Chondrocyte (in vitro differentiated cells): ENCODE measurements at regions not wholly inside any gene's neighbourhood (a gene's known extent, or its start where the extent isn't known, plus 50 kb on each side); places are given as distances from the start of the nearest gene placed in this dataset.

Experiments
- DNase-seq: peaks from one replicate; pipeline ENCODE4 v3.0.0; 2021; ENCODE audit warnings: mixed read lengths, low spot score
- H3K27ac Mint-ChIP-seq: one replicate; pipeline ENCODE4 v1.8.0; 2021; ENCODE audit warnings: mild to moderate bottlenecking, moderate library complexity, mixed read lengths; ENCODE audit not compliant: unreplicated experiment
- H3K27me3 Mint-ChIP-seq: 2 replicates; pipeline ENCODE4 v1.8.0; 2021; ENCODE audit warnings: low read depth, mixed read lengths
- H3K36me3 Mint-ChIP-seq: 2 replicates; pipeline ENCODE4 v1.8.0; 2021; ENCODE audit warnings: low read depth, mixed read lengths
- H3K4me1 Mint-ChIP-seq: 2 replicates; pipeline ENCODE4 v1.8.0; 2021; ENCODE audit warnings: low read depth, mild to moderate bottlenecking, mixed read lengths
- H3K4me3 Mint-ChIP-seq: one replicate; pipeline ENCODE4 v1.8.0; 2021; ENCODE audit warnings: mild to moderate bottlenecking, moderate library complexity, mixed read lengths; ENCODE audit not compliant: unreplicated experiment
- H3K9me3 Mint-ChIP-seq: 2 replicates; pipeline ENCODE4 v1.8.0; 2021; ENCODE audit warnings: low read depth, mixed read lengths
- TF ChIP-seq, protein P1 (sequence below): fragments of 200-600 bp; sonication (generic); IDR thresholded peaks from 2 replicates; pipeline ENCODE4 v1.5.0; 2021; ENCODE audit warnings: antibody characterized with exemption, mild to moderate bottlenecking, moderate library complexity

DNA sequence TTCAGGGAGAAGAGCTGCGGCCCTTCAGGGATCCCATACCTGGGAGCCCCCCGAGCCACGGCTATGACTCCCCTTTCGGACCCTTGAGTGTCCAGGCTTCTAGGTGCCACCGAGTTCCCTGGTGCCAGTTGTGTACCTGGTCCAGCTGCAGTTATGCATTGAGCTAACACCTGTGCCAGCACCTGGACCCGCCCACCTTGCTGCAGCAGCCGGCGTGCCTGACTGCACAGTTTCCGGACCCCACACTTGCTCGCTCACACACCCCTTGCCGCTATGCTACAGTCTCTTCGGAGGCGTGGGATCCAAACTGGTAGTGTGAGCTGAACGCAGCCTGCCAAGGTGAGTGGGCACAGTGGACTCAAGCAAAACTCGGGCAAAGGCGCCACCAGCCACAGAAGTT, 284.5 kb upstream of the ROBO1 start:
- Mint-ChIP-seq H3K27me3 (no peaks in the 10 kb centered on the region), H3K9me3 (no peaks in the 10 kb centered on the region), H3K4me1 (no peaks in the 10 kb centered on the region), H3K4me3 (no peak overlapping the region), H3K27ac (no peak overlapping the region), H3K36me3 (no peaks in the 10 kb centered on the region)
- DNase-seq = peak; percentile 67
- TF ChIP-seq, protein P1, sequence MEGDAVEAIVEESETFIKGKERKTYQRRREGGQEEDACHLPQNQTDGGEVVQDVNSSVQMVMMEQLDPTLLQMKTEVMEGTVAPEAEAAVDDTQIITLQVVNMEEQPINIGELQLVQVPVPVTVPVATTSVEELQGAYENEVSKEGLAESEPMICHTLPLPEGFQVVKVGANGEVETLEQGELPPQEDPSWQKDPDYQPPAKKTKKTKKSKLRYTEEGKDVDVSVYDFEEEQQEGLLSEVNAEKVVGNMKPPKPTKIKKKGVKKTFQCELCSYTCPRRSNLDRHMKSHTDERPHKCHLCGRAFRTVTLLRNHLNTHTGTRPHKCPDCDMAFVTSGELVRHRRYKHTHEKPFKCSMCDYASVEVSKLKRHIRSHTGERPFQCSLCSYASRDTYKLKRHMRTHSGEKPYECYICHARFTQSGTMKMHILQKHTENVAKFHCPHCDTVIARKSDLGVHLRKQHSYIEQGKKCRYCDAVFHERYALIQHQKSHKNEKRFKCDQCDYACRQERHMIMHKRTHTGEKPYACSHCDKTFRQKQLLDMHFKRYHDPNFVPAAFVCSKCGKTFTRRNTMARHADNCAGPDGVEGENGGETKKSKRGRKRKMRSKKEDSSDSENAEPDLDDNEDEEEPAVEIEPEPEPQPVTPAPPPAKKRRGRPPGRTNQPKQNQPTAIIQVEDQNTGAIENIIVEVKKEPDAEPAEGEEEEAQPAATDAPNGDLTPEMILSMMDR = no peak

DNA sequence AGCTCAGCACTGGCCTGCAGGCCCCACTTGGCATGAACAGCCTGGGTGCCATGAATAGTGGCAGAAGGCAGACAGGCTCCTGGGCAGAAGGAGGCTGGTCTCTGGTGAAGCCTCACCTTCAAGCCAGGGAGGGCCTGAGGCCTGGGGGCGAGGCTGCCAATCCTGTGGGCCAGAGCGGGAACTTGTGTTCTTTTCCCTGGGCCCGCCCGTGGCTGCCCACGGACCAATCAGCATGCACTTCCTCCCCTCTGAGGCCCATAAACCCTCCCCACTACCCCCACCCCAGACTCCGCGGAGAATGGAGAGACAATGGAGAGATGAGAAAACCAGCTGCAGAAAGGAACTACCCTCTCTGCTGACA, 283.8 kb upstream of the ROBO1 start:
- Mint-ChIP-seq H3K27ac (no peak overlapping the region), H3K36me3 (no peaks in the 10 kb centered on the region), H3K4me3 (no peak overlapping the region), H3K9me3 (no peaks in the 10 kb centered on the region), H3K27me3 (no peaks in the 10 kb centered on the region), H3K4me1 (no peaks in the 10 kb centered on the region)
- DNase-seq = no peak
- TF ChIP-seq, protein P1 = no peak

- H3K27ac Mint-ChIP-seq = no peak overlapping the region
- H3K9me3 Mint-ChIP-seq = peaks cover 3% of the 10 kb centered on the region
- H3K4me1 Mint-ChIP-seq = no peaks in the 10 kb centered on the region
- TF ChIP-seq, protein P1 = no peak
- H3K27me3 Mint-ChIP-seq = no peaks in the 10 kb centered on the region
- peak; percentile 87 for DNase-seq
- H3K36me3 Mint-ChIP-seq = no peaks in the 10 kb centered on the region
- no peak overlapping the region for H3K4me3 Mint-ChIP-seq
Observed at GRCh38 chr3:80050826-80051601, 283.2 kb upstream of the ROBO1 start.

- H3K9me3 Mint-ChIP-seq = peaks cover 4% of the 10 kb centered on the region
- no peaks in the 10 kb centered on the region for H3K27me3 Mint-ChIP-seq
- H3K27ac Mint-ChIP-seq = no peak overlapping the region
- H3K4me1 Mint-ChIP-seq = no peaks in the 10 kb centered on the region
- H3K36me3 Mint-ChIP-seq = no peaks in the 10 kb centered on the region
- H3K4me3 Mint-ChIP-seq = no peak overlapping the region
- DNase-seq = no peak
- TF ChIP-seq, protein P1 = no peak
Observed at GRCh38 chr3:80043226-80043625, 275.4 kb upstream of the ROBO1 start.

GRCh38 chr3:80040067-80040466, 272.3 kb upstream of the ROBO1 start:
- H3K4me1 Mint-ChIP-seq = no peaks in the 10 kb centered on the region
- no peak overlapping the region for H3K4me3 Mint-ChIP-seq
- DNase-seq = no peak
- H3K27me3 Mint-ChIP-seq = no peaks in the 10 kb centered on the region
- no peaks in the 10 kb centered on the region for H3K36me3 Mint-ChIP-seq
- TF ChIP-seq, protein P1 = no peak
- no peak overlapping the region for H3K27ac Mint-ChIP-seq
- no peaks in the 10 kb centered on the region for H3K9me3 Mint-ChIP-seq
